Myocyte (in vitro differentiated cells): ENCODE measurements at regions not wholly inside any gene's neighbourhood (a gene's known extent, or its start where the extent isn't known, plus 50 kb on each side); places are given as distances from the start of the nearest gene placed in this dataset.
"Not testable (repeated sequence)": the region's sequence is repeated elsewhere in the genome, so short reads cannot be mapped to it uniquely, and the experiment has no call there.

Experiments
- DNase-seq: peaks from one replicate; pipeline ENCODE4 v3.0.0-alpha.2; 2012; ENCODE audit warnings: low read depth
- microRNA-seq: library from miRNA; unstranded; fragments of <30 nt; microRNA quantifications from one replicate; pipeline ENCODE4, GENCODE V29; 2016

GRCh38 chr7:29696402-29696801 lies 109.9 kb upstream of the WIPF3 start:
- not testable (repeated sequence) for DNase-seq

GRCh38 chr7:29699723-29700122 lies 106.6 kb upstream of the WIPF3 start:
- not testable (repeated sequence) for DNase-seq

DNA sequence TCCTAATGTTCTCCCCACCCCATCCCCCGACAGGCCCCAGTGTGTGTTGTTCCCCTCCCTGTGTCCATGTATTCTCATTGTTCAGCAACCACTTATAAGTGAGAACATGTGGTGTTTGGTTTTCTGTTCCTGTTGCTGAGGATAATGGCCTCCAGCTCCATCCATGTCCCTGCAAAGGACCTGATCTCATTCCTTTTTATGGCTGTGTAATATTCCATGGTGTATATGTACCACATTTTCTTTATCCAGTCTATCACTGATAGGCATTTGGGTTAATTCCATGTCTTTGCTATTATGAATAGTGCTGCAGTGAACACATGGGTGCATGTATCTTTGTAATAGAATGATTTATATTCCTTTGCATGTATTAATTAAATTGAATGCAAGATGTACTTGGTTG lies 104.8 kb upstream of the WIPF3 start:
- DNase-seq = not testable (repeated sequence)

DNA sequence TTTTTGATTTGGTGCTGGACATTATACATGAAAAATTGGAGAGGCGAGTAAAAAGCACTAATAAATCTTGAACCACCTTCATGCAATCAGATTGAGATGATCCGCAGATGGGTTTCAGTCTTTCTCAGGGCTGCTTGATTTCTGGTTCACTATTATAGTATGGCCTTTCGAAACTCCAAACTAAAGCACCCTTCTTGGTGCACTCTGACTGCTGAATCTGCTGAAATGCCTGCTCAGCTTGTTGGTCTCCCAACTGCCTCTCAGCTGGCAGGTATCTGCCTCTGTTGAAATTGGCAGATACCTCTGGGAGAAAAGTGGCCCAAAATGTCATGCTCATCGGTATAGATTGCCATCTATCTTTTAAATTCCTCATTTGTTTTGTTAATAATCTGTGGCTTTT lies 102.5 kb upstream of the WIPF3 start:
- not testable (repeated sequence) for DNase-seq

- DNase-seq = peak; percentile 2
Observed at GRCh38 chr7:29709002-29709401, 97.3 kb upstream of the WIPF3 start.

- peak; percentile 79 for DNase-seq
Observed at GRCh38 chr7:29723127-29723526, 83.2 kb upstream of the WIPF3 start.

- DNase-seq = peak; percentile 20
Observed at GRCh38 chr7:29723599-29723998, 82.7 kb upstream of the WIPF3 start.

DNA sequence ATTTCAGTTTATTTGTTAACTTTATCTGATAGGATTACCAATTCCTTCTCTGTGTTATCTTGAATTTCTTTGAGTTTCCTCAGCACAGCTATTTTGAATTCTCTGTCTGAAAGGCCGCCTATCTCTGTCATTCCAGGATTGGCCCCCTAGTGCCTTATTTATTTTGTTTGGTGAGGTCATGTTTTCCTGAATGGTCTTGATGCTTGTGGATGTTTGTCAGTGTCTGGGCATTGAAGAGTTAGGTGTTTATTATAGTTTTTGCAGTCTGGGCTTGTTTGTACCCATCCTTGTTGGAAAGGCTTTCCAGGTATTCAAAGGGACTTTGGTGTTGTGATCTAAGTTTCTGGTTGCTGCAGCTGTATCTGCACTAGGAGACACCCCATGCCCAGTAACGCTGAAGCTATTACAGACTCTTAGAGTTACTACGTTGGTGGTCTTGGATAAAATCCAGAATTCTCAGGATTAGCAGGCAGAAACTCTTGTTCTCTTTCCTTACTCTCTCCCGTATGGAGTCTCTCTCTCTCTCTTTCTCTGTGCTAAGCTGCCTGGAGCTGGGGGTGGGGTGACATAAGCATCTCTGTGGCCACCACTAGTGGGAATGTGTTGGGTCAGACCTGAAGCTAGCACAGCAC lies 76.7 kb upstream of the WIPF3 start:
- not testable (repeated sequence) for DNase-seq

DNA sequence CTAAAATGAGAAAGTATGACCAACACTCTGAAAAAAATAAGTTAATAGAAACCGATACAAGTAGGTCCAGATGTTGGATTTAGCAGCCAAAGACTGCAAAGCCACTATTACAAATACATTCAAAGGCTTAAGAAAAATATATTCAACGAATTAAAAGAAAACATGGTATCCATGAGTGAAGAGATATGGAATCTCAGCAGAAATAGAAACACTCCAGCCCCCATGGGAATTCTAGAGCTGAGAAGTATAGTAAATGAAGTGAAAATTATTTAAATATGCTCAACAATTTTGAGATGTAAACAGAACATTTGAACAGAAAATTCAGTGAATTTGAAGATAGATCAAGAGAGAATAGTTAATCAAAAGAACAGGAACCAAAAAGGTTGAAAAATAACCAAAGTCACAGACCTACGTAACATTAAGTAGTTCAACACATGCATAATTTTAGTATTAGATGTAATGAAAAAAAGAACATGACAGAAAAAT lies 72.0 kb upstream of the WIPF3 start:
- no peak for DNase-seq

- DNase-seq = not testable (repeated sequence)
Observed at GRCh38 chr7:29747645-29748245, 58.6 kb upstream of the WIPF3 start.

DNA sequence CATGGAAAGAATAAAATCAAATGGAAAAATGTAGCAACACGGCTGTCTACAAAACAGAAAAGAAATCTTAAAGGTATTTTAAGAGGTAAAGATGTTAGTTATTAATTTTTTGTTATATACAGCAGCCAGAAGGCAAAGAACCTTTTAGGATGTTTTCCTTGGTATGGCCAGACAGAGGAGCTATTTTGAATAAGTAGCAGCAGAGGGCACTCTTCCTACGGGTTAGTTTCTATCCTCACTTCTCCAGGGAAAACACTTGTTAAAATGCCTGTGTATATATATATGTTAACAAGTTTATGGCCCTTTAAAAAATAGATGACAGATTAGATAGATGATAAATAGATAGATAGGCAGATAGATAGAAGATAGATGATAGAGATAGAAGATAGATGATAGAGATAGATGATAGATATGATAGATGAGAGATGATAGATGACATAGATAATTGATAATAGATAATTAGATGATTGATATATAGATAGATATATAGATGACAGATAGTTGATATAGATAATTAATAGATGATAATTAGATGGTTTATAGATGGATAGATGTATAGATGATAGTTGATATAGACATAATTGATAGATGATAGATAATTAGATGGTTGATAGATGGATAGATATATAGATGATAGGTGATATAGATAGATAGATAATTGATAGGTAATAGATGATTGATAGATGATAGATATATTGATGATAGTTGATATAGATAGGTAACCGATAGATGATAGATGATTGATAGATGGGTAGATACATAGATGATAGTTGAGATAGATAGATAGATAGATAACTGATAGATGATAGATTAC lies 57.8 kb upstream of the WIPF3 start:
- peak; percentile 63 for DNase-seq

- peak; percentile 52 for DNase-seq
Observed at GRCh38 chr7:29749701-29750321, 56.5 kb upstream of the WIPF3 start.

GRCh38 chr7:29750373-29750940 lies 55.9 kb upstream of the WIPF3 start:
- DNase-seq = not testable (repeated sequence)

DNA sequence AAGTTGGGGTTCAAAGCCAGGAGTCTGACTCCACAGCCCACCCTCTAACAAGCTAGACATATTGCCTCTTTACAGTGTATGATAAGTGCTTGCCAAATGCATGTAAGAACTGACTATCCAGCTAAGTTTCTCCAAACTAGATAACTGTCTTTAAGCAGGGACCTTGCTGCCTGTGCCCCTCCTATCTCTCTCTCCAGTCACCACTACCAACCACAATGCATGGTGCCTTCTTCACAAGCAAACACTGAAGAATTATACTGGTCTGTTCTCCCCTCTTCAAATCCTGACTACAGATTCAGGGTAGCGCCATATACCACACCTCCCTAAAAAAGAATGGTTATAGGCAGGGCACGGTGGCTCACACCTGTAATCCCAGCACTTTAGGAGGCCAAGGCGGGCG lies 55.3 kb upstream of the WIPF3 start:
- not testable (repeated sequence) for DNase-seq

DNA sequence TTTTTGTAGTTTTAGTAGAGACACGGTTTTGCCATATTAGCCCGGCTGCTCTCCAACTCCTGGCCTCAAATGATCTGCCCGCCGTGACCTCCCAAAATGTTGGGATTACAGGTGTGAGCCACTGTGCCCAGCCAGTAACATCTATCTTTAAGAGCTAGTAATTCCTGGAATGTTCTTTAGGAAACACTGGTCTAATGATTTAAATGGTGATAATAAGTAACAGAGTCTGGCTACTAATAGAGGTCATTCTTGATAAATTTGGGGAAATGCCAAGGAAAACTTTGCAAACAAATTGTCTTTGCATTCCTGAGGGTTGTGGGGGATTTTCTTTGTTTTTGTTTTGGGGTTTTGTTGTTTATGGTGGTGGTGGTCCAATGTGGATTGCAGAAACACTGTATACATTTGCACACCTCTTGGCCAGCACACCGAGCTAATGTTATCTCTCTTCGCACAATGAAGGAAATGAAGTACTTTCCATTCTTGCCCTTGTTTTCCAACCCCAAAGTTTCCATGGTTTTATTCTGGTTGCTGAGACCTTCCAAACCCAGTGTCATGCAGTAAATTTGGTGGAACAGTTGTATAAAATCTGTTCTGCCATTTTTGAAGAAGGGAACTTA lies 51.3 kb upstream of the WIPF3 start:
- DNase-seq = no peak

Small RNA genes lying in the stretch of these regions (microRNA-seq; reads per million reads assigned to microRNA genes)
- gene MIR550A3 = 1.6 reads per million, percentile 3 among the genes with 10 or more reads in this experiment
